Esophagus muscularis mucosa (tissue), 4 donors: ENCODE measurements at regions not wholly inside any gene's neighbourhood (a gene's known extent, or its start where the extent isn't known, plus 50 kb on each side); places are given as distances from the start of the nearest gene placed in this dataset.

Experiments used
- CTCF ChIP-seq, 3 experiments: fragments of 200-600 bp in 2 of 3; fragments of 450-650 bp in 1 of 3; sonication (generic) in 2 of 3; IDR thresholded peaks; one replicate each; pipeline ENCODE4 v1.5.1; 2017 to 2019; ENCODE audit warnings: antibody characterized with exemption in 3 of 3, mild to moderate bottlenecking in 2 of 3, moderate library complexity in 1 of 3
- EP300 ChIP-seq: sonication (generic); formaldehyde crosslinking; IDR thresholded peaks from one replicate; pipeline ENCODE4 v1.6.1; 2017; ENCODE audit warnings: antibody characterized with exemption
- POLR2A ChIP-seq: fragments of 450-650 bp; IDR thresholded peaks from one replicate; pipeline ENCODE4 v1.6.1; 2017; ENCODE audit warnings: antibody characterized with exemption, moderate library complexity, mild to moderate bottlenecking, low read depth
- POLR2AphosphoS5 ChIP-seq, 2 donors: sonication (generic); formaldehyde crosslinking; IDR thresholded peaks; one replicate each; pipeline ENCODE4 v1.6.1; 2017; ENCODE audit warnings: antibody characterized with exemption in 2 of 2

GRCh38 chr12:90801776-90802175 is 153.2 kb downstream of the CCER1 start:
- TF ChIP-seq CTCF (IDR thresholded peaks at IDR 0.05), result no peak
- no peak for TF ChIP-seq POLR2A
- TF ChIP-seq EP300, result no peak
- no peak for TF ChIP-seq POLR2AphosphoS5 (IDR thresholded peaks at IDR 0.05)
